SK-MEL-5 (cell line): ENCODE measurements at regions not wholly inside any gene's neighbourhood (a gene's known extent, or its start where the extent isn't known, plus 50 kb on each side); places are given as distances from the start of the nearest gene placed in this dataset.

Source experiments
- DNase-seq: peaks from one replicate; pipeline ENCODE4 v3.0.0-alpha.2; 2016; ENCODE audit warnings: low read depth, low spot score
- in situ Hi-C: cut with HindIII; loops from 2 replicates; pipeline ENCODE4 v1.10.0; 2016; ENCODE audit warnings: low sequenced_read_pairs, high pct_unique_total_duplicates, low pct_unique_long_range_greater_than_20kb

DNA sequence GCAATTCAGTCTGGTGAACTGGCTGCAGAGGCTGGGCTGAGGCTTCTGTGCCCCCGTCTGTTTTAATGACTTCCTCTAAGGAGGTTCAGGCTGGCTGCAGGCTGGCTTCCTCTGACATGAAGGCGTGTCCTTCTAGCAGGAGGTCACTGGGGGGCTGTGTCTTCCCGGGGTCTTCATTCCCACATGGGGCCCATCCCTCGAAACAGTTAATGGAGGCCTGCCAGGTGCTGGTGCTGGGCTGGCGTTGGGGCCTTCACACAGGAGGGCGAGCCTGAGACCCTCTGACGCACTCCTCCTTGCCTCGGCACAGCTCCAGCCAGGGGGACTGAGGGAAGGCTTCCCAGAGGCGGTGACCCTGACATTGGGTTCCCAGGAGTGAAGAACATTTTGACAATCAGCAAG, 57.7 kb upstream of the DLK1 start:
- in situ Hi-C loops = loop anchor here (25.0 kb wide), 1 partner anchor 257 kb away; no protein-coding TSS in a partner anchor

DNA sequence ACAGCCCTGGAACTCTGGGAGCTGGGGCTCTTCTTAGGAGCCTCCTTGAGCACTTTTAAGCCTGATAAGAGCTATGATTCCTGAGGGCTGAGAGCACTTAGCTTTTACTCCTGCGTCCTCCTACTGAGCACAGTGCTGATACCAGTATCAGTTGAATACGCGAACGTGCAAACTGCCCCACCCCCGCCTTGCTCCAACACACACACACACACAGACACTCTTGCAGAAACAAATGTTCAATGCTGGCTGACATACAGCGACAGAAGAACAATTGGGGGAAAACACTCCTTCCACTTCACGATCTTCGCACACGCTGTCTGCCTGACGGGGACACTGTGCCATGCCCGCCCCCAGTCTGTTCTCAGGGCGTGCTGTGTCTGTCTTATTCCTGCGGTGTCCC, 57.2 kb upstream of the DLK1 start:
- no peak for DNase-seq
- in situ Hi-C loops = loop anchor here (25.0 kb wide), 1 partner anchor 257 kb away; no protein-coding TSS in a partner anchor

More for the DNA sequence above, 57.7 kb upstream of the DLK1 start:
- no peak for DNase-seq

- no peak for DNase-seq
- in situ Hi-C loops = loop anchor here (25.0 kb wide), 1 partner anchor 258 kb away; no protein-coding TSS in a partner anchor
Observed at GRCh38 chr14:100670017-100670752, 56.5 kb upstream of the DLK1 start.

DNA sequence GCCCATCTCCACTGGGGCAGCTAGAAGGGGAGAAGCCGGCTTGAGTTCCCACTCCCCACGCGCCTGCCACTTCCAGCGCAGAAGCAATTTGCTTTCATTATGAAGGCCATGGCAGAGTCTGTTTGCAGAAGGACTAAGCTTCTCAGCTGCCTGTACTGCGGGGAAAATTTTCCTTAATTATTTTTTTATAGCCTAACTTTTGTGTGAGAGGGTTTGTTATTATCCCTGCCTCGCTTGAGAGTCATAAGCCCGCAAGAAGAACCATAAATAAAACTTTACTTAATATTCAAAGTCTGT, 56.0 kb upstream of the DLK1 start:
- in situ Hi-C loops = loop anchor here (25.0 kb wide), 1 partner anchor 258 kb away; no protein-coding TSS in a partner anchor
- DNase-seq = no peak

GRCh38 chr14:100671386-100671901, 55.2 kb upstream of the DLK1 start:
- in situ Hi-C loops = loop anchor here (25.0 kb wide), 1 partner anchor 259 kb away; no protein-coding TSS in a partner anchor
- DNase-seq = no peak

DNA sequence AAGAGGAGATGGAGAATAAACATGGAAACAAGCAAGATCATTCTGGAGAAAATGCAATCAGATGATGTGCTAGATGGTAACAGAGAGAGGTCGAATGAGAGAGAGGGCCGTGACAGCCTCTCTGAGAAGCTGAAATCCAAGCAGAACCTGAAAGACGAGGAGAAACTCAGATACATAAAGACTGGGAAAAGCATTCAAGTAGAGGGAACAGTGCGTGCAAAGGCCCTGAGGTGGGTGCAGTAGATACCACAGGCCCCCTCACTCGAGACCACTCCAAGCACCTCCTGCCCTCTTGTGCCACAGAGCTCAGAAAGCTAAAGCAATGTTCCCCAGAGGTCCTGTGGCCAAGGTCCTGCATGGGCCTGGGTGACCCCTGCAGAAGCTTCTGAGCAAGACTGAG, 54.8 kb upstream of the DLK1 start:
- in situ Hi-C loops = loop anchor here (25.0 kb wide), 1 partner anchor 260 kb away; no protein-coding TSS in a partner anchor
- DNase-seq = no peak

DNA sequence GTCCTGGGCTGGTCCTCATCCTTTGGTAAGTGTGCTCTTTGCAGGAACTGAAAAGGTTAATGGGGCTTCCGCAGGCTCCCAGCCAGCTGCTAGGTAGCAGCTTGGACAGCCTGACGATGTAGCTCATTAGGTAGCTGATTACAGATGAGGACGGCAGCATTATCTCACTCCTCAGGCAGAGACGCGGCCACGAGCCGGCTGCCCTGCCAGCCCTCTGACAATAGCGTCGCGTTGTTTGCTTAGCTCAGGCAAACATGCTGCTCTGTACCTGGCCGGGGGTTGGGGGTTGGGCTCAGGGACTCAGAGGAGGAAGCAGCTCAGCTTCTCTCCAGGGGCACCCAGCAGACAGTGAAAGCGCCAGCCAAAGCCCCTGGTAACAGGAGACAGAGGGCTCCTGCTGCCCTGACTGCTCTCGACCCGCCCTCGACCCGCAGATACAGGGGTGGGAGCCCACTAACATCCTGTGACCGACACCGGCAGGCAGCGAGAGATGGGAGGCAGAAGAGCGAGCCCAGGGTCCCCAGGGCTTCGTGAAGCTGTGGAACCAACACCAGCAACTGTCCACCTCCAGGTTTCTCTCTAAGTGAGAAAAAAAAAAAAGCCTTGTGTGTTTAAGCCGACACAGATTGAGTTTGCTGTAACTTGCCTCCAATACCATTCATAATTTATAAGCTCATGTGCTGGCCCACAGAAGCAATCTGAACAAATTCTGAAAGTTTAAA, 53.4 kb upstream of the DLK1 start:
- no peak for DNase-seq
- in situ Hi-C loops = loop anchor here (25.0 kb wide), 1 partner anchor 261 kb away; no protein-coding TSS in a partner anchor

DNA sequence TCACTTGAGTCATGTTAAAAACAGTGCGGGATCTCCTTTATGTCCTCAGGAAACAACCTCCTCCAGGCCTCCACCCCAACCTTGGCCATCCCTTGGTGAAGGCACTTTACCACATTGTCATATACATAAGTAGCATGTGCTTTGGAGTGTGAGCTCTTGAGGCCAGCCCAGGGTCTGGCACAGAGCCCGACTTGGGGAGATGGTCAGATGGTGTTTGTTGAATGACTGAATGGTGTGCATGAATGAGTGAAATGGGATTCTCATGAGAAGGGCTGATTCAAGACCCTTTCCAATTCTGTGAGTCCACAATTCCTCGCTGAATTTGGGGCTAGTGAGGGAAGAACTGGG, 52.9 kb upstream of the DLK1 start:
- DNase-seq = no peak
- in situ Hi-C loops = loop anchor here (25.0 kb wide), 1 partner anchor 261 kb away; no protein-coding TSS in a partner anchor

GRCh38 chr14:100674428-100674827, 52.3 kb upstream of the DLK1 start:
- no peak for DNase-seq
- in situ Hi-C loops = loop anchor here (25.0 kb wide), 1 partner anchor 262 kb away; no protein-coding TSS in a partner anchor

DNA sequence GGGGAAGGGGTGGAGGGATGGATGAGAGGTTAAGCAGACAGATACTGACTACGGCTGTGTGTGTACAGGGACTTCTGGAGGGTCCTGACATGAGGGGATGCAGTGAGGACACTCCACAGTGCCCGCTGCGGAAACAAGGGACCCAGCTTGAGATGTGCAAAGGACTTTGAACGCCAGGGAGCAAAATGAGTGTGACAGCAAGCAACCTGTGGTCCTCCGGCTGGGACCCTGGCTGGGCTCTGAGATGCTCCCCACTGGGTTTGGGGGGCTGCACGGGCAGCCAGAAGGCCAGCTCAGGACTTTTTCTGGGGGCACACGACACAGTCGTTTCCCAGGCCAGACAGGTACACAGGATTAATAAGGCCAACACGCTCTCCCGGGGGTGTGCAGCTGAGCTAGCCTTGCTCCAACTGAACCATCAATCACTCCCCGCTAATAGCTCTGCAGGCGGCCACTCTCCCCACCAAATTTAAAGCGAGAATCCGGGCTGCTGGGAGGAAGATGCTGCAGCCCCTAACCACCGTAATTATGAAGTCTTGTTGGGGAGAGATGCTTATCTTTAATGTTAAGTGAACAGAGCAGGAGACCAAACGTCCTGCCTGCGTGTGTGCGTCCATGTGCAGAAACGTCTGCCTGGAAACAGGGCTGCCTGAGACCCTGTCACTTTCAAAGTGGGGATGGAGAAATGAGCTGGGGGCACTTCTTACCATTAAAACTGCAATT, 51.6 kb upstream of the DLK1 start:
- in situ Hi-C loops = loop anchor here (25.0 kb wide), 1 partner anchor 263 kb away; no protein-coding TSS in a partner anchor
- no peak for DNase-seq

DNA sequence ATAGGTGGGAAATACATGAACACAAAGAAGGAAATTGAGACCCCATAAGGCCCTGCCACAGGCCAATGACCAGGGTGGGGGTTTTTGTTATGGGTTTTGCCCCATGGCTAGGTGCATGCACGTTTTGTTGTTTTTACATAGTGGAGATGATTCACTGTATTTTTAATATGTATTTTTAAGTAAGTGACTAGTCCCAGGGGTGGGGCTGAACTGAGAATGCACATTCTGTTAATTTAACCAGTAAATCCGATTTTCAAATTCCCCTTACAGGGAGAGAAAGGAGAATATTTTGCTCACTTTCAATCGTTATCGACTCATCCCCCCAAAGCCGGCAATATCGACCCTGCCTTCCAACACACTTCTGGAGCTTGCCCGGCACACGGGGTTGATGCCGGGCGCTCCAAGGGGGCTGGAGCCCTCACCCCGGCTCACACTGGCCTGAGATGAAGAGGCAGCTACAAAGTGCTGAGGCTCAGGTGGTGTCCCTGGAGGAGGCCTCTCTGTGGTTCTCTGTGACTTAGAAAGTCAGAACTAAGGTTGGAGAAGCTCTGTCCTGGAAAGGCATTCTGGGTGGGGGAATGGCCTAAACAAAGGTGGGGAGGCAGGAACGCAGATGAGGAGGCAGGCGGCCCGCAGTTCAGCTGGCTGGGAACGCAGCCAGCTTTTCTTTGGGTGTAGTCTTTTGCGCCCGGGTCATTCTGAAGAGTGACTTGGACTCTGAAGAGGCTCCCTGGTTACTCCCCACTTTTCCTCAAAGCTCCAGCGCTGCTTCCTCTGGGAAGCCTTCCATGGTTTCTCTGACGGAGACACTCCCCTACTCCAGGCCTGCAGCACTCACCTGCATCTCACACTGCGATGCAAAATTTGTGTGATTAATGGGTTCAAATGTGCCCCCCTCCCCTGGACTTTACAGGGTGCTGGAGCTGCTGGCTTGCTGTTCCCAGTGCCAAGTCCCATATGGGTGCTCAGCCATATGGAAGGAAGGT, 50.7 kb upstream of the DLK1 start:
- in situ Hi-C loops = no loop called here
- DNase-seq = no peak
